Duodenal mucosa (tissue), 2 donors: ENCODE measurements at regions not wholly inside any gene's neighbourhood (a gene's known extent, or its start where the extent isn't known, plus 50 kb on each side); places are given as distances from the start of the nearest gene placed in this dataset.

Source experiments
- H3K27ac ChIP-seq: one replicate; pipeline ENCODE4 v1.7.0; 2013; ENCODE audit warnings: low read depth, low read length
- H3K27me3 ChIP-seq, 2 donors: one replicate each; pipeline ENCODE4 v1.7.0; 2013; ENCODE audit warnings: low read length in 2 of 2, control low read depth in 1 of 2; ENCODE audit not compliant: insufficient read depth in 2 of 2, control insufficient read depth in 1 of 2
- H3K36me3 ChIP-seq, 2 donors: one replicate each; pipeline ENCODE4 v1.7.0; 2013; ENCODE audit warnings: low read length in 2 of 2, control low read depth in 1 of 2; ENCODE audit not compliant: insufficient read depth in 2 of 2, control insufficient read depth in 1 of 2
- H3K4me1 ChIP-seq, 2 donors: one replicate each; pipeline ENCODE4 v1.7.0; 2013; ENCODE audit warnings: low read length in 2 of 2, control low read depth in 1 of 2; ENCODE audit not compliant: insufficient read depth in 2 of 2, control insufficient read depth in 1 of 2
- H3K4me3 ChIP-seq, 2 donors: one replicate each; pipeline ENCODE4 v1.7.0; 2013; ENCODE audit warnings: low read length in 2 of 2, low read depth in 1 of 2
- H3K9ac ChIP-seq, 2 donors: one replicate each; pipeline ENCODE4 v1.7.0; 2013; ENCODE audit warnings: low read length in 2 of 2, low read depth in 1 of 2
- H3K9me3 ChIP-seq, 2 donors: one replicate each; pipeline ENCODE4 v1.7.0; 2013; ENCODE audit warnings: low read length in 2 of 2, control low read depth in 1 of 2; ENCODE audit not compliant: control insufficient read depth in 1 of 2

DNA sequence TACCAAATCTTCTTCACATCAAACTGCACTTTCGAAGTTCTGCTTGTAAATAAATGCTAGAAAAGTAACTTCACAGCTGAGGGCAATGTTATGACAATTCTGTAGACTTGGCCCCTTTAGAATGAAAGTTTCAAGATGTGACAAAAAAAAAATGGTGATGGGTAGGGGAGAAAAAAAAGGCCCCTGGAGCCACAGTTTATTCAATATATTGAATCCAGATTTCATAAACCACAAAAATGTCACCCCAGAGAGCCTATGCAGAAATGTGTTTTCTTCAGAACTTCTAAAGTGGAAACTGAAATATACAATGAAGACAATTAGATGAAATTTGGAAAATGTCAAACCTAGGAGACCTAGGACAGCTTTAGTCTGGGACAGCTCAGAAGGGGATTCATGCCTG lies 143.1 kb downstream of the EDN3 start:
- H3K4me1 ChIP-seq: no peaks in the 10 kb centered on the region
- no peaks in the 10 kb centered on the region for H3K36me3 ChIP-seq
- no peak overlapping the region for H3K27ac ChIP-seq
- no peak overlapping the region for H3K4me3 ChIP-seq
- H3K9me3 ChIP-seq: no peaks in the 10 kb centered on the region
- H3K27me3 ChIP-seq: peaks cover 12 to 38% of the 10 kb centered on the region in 2 donors
- H3K9ac ChIP-seq: no peak overlapping the region

GRCh38 chr20:59446376-59446775 lies 146.0 kb downstream of the EDN3 start:
- Histone ChIP-seq H3K9ac (no peak overlapping the region), H3K4me3 (no peak overlapping the region), H3K36me3 (no peaks in the 10 kb centered on the region), H3K27me3 (peaks cover 12 to 42% of the 10 kb centered on the region in 2 donors), H3K4me1 (no peaks in the 10 kb centered on the region), H3K9me3 (no peaks in the 10 kb centered on the region), H3K27ac (no peak overlapping the region)

- Histone ChIP-seq H3K27me3 (peaks cover 4 to 31% of the 10 kb centered on the region in 2 donors), H3K4me1 (no peaks in the 10 kb centered on the region), H3K27ac (no peak overlapping the region), H3K9ac (no peak overlapping the region), H3K9me3 (no peaks in the 10 kb centered on the region), H3K36me3 (no peaks in the 10 kb centered on the region), H3K4me3 (no peak overlapping the region)
Observed at GRCh38 chr20:59448196-59448595, 147.8 kb downstream of the EDN3 start.

- Histone ChIP-seq H3K4me3 (no peak overlapping the region), H3K27ac (no peak overlapping the region), H3K4me1 (no peaks in the 10 kb centered on the region), H3K27me3 (peaks cover 4 to 30% of the 10 kb centered on the region in 2 donors), H3K9ac (no peak overlapping the region), H3K36me3 (no peaks in the 10 kb centered on the region), H3K9me3 (no peaks in the 10 kb centered on the region)
Observed at GRCh38 chr20:59448851-59449444, 148.5 kb downstream of the EDN3 start.

DNA sequence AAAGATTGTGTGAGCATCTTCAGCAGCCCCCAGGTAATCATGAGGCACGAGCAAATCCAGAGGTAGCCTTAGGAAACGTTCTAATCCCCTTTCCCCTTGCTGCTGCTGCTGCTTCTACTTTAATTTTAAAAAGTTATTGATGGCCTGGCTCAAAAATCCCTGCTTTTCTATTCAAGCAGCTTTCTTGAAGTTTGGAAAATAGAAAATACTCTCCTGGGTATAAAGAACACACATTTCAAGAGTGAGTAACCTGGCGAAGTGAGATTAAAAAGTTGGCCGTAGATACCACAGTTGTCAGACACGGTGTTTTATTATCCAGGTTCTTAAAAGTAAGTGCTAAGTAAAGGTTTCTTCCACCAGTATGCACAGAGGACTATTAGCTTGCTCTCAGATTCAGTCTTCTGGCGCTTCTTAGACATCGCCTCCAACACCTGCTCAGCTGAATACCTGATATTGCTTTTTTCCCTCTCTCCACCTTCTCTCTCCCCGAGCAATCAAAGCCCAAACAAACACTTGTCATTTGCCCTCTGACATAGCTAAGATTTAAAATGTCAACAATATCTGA lies 150.7 kb downstream of the EDN3 start:
- no peak overlapping the region for H3K9ac ChIP-seq
- no peaks in the 10 kb centered on the region for H3K36me3 ChIP-seq
- no peak overlapping the region for H3K27ac ChIP-seq
- no peak overlapping the region for H3K4me3 ChIP-seq
- peaks cover 4 to 18% of the 10 kb centered on the region in 2 donors for H3K27me3 ChIP-seq
- no peaks in the 10 kb centered on the region for H3K9me3 ChIP-seq
- peaks cover 9 to 10% of the 10 kb centered on the region in 2 donors for H3K4me1 ChIP-seq

DNA sequence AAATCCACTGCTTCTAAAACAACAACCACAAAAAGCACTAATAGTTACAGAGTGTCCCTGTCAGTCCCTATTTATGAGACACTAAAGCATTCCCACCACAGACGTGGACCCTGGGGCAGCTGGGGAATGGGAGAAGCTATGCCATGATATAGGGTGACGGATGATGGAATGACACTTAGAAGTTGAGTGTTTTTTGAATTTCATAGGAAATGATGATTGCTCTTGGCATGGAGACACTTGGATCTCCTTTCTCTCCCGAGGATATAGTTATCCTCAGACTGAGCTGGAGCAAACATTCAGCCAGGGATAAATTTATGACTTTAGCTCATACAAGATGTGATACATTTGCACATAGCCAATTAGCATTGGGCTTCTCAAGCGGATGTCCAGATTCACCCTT lies 151.2 kb downstream of the EDN3 start:
- Histone ChIP-seq H3K9me3 (no peaks in the 10 kb centered on the region), H3K27me3 (peaks cover 4 to 15% of the 10 kb centered on the region in 2 donors), H3K4me3 (no peak overlapping the region), H3K27ac (no peak overlapping the region), H3K9ac (no peak overlapping the region), H3K36me3 (no peaks in the 10 kb centered on the region), H3K4me1 (peaks cover 9 to 10% of the 10 kb centered on the region in 2 donors)

DNA sequence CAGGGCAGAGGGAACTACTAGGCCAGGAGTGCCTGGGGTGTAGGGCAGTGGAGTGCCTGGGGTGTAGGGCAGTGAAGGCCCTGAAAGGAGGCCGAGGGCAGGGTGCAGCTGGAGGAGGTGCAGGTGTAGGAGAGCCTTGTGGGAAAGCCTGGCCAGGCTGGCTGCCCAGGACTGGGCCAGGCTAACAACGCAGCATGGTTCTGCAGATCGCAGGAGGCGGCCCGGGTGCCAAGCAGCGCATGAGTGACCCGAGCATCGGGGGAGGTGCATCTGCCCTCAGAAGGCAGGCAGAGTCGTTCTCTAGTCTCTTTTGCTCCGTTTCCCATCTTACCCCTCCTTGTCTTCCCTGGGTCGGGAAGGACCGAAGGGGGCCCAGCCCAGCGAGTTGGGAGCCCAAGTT lies 151.5 kb upstream of the PHACTR3 start:
- Histone ChIP-seq H3K36me3 (no peaks in the 10 kb centered on the region), H3K27me3 (peaks cover 0 to 18% of the 10 kb centered on the region in 2 donors), H3K4me1 (peaks cover 9 to 10% of the 10 kb centered on the region in 2 donors), H3K9ac (no peak overlapping the region), H3K9me3 (no peaks in the 10 kb centered on the region), H3K4me3 (no peak overlapping the region), H3K27ac (no peak overlapping the region)

DNA sequence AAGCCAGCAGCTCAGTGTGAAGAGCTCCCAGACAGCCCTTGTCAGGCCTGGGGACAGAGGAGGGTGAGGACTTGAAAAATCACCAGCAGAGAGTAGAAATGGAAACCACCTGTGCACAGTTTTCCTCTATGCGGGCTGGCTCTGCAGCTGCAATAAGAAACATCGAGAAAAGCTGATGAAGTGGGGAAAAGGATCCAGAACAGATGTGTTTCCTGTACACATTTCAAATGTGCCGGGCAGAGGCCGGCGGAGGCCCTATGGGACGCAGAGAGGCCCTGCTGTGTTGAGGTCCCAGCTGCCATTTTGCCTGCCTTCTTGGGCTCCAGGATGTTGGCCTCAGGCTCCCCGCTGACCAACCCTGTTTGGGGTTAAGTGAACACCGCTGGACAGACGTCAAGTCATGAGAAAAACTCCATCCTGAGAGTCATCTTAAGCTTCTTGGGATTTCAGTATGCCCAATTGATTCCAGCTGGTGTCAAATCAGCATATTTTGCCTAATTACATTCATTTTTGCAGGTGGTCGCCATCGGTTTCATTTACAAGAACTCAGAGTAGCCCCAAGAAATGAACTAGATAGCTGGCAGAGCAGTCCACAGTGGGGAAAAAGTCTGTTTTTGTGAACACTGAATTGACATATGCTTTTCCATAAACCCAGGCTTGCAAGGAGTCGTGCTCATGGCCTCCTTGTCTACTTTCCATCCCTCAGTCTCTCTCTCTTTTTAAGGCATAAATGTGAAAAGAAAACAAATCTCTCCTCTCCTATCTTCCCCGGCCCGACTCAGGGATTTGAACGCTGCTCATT lies 150.4 kb upstream of the PHACTR3 start:
- H3K27ac ChIP-seq: no peak overlapping the region
- no peaks in the 10 kb centered on the region for H3K9me3 ChIP-seq
- H3K9ac ChIP-seq: no peak overlapping the region
- peaks cover 9 to 10% of the 10 kb centered on the region in 2 donors for H3K4me1 ChIP-seq
- peaks cover 0 to 11% of the 10 kb centered on the region in 2 donors for H3K27me3 ChIP-seq
- no peak overlapping the region for H3K4me3 ChIP-seq
- no peaks in the 10 kb centered on the region for H3K36me3 ChIP-seq

DNA sequence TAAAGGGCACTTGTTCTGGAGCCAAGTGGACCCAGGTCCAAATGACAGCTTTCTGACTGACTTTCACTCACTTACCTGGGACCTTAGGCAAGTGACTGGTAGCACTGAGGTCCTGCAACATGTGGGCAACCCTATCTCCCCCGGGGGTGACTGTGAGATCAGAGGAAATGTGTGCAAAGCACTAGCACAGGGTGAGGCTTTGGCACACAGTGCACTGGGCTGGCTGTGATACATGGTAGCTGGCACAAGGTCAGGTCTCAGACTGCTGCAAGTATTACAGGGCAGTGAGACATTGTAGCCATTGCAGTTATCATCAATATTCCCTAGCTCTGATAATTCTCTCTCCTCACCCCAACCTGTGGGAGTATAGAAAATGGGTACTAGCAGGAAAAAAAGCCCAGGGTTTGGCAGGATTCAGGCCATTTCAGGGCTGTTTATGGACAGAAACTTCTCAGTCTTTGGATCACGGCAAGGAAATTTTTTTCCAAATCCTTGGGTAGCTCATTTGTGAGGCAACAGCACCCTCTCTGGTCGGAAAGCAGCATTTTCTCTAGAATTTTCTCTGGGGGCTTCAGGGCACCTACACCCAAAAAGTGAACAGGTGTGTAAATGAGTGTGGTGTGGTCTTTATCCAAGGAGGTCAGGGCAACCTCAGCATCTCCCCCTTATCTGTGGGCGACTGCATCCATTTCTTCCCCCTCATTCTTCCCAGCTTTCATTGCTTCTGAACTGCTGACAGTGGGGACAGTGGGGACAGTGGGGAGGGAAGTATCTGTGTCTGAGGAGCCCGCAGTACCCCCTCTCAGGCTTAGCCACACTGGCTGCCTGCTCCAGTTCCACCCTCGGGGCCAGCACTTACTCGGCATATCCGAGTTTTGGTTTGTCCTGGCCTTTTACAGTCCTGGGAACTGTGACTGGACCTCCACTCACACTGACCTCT lies 148.7 kb upstream of the PHACTR3 start:
- H3K27ac ChIP-seq: no peak overlapping the region
- H3K27me3 ChIP-seq: peaks cover 0 to 4% of the 10 kb centered on the region in 2 donors
- no peaks in the 10 kb centered on the region for H3K36me3 ChIP-seq
- no peaks in the 10 kb centered on the region for H3K9me3 ChIP-seq
- peaks cover 9 to 10% of the 10 kb centered on the region in 2 donors for H3K4me1 ChIP-seq
- no peak overlapping the region for H3K9ac ChIP-seq
- H3K4me3 ChIP-seq: no peak overlapping the region
